LNCAP (cell line): ENCODE measurements at regions not wholly inside any gene's neighbourhood (a gene's known extent, or its start where the extent isn't known, plus 50 kb on each side); places are given as distances from the start of the nearest gene placed in this dataset.

Experiments used
- CTCF ChIP-seq: fragments of 450-650 bp; IDR thresholded peaks from 2 replicates; pipeline ENCODE4 v1.5.1; 2017; ENCODE audit warnings: mild to moderate bottlenecking

GRCh38 chr18:67805261-67805660 lies 288.7 kb upstream of the DSEL start:
- no peak for TF ChIP-seq CTCF

GRCh38 chr18:67794521-67794920 lies 278.0 kb upstream of the DSEL start:
- TF ChIP-seq CTCF = no peak

GRCh38 chr18:67790527-67790926 lies 274.0 kb upstream of the DSEL start:
- no peak for TF ChIP-seq CTCF

- TF ChIP-seq CTCF = no peak
Observed at GRCh38 chr18:67789165-67789545, 272.6 kb upstream of the DSEL start.

- TF ChIP-seq CTCF = no peak
Observed at GRCh38 chr18:67788310-67789164, 272.0 kb upstream of the DSEL start.

GRCh38 chr18:67783196-67783946 lies 266.9 kb upstream of the DSEL start:
- TF ChIP-seq CTCF = no peak

GRCh38 chr18:67778016-67778415 lies 261.5 kb upstream of the DSEL start:
- TF ChIP-seq CTCF = no peak
